ENCODE measurements at regions not wholly inside any gene's neighbourhood (a gene's known extent, or its start where the extent isn't known, plus 50 kb on each side); places are given as distances from the start of the nearest gene placed in this dataset.

- TF ChIP-seq, protein P1, sequence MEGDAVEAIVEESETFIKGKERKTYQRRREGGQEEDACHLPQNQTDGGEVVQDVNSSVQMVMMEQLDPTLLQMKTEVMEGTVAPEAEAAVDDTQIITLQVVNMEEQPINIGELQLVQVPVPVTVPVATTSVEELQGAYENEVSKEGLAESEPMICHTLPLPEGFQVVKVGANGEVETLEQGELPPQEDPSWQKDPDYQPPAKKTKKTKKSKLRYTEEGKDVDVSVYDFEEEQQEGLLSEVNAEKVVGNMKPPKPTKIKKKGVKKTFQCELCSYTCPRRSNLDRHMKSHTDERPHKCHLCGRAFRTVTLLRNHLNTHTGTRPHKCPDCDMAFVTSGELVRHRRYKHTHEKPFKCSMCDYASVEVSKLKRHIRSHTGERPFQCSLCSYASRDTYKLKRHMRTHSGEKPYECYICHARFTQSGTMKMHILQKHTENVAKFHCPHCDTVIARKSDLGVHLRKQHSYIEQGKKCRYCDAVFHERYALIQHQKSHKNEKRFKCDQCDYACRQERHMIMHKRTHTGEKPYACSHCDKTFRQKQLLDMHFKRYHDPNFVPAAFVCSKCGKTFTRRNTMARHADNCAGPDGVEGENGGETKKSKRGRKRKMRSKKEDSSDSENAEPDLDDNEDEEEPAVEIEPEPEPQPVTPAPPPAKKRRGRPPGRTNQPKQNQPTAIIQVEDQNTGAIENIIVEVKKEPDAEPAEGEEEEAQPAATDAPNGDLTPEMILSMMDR (IDR thresholded peaks at IDR 0.05; ENCODE audit: low read depth, low read length, poor library complexity, severe bottlenecking): no peak
- TF ChIP-seq EZH2phosphoT487 (IDR thresholded peaks at IDR 0.05; ENCODE audit: borderline replicate concordance, low read length): no peak
These were observed 417.0 kb downstream of the TXNL1 start for GRCh38 chr18:56221195-56222065.
